NCI-H748 (cell line): ENCODE measurements at regions not wholly inside any gene's neighbourhood (a gene's known extent, or its start where the extent isn't known, plus 50 kb on each side); places are given as distances from the start of the nearest gene placed in this dataset.
"Not testable (repeated sequence)": the region's sequence is repeated elsewhere in the genome, so short reads cannot be mapped to it uniquely, and the experiment has no call there.

Source experiments
- DNase-seq: peaks from one replicate; lab custom pipeline; 2025; ENCODE audit not compliant: unreplicated experiment; lab: John Stamatoyannopoulos, UW

DNA sequence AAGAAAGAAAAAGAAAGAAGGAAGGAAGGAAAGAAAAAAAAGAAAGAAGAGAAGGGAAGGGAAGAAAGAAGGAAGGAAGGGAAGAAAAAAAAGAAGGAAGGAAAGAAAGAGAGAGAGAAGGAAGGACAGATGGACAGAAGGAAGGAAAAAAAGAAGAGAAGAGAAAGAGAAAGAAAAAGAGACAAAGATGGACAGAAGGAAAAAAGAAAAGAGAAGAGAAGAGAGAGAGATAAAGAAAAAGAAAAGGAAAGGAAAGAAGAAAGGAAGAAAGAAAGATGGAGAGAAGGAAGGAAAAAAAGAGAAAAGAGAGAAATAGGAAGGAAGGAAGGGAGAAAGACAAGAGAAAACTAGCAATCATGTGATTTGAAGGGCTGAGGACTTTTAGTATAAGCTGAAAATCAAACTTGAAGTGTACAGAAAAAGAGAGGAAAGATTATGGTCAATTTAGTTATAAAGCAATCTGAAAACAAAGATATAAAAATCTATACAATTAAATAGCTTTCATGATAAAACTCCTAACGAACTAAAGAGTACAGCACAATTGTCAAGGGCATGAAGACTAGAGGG, 115.3 kb downstream of the LTN1 start:
- no peak for DNase-seq

- no peak for DNase-seq
Measured at GRCh38 chr21:28875078-28875477, 117.6 kb downstream of the LTN1 start.

DNA sequence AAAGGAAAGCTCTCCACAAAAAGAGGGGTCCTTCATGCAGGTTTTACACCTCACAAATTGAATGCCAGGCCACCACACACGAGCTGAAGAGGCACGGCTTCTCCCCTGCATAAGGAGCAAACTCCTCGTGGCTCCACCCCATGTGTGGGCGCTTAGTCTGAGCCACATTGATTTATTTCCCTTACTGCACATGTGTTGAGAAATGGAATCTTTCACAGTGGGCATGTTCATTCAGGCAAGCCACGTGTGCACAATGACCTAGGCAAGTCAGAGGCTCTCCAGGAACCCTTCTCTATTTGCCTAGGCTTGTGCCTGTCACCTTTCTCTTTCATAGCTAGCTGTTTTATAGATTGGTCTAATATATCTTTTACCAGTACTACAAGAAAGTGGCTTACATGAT, 120.5 kb downstream of the LTN1 start:
- no peak for DNase-seq

DNA sequence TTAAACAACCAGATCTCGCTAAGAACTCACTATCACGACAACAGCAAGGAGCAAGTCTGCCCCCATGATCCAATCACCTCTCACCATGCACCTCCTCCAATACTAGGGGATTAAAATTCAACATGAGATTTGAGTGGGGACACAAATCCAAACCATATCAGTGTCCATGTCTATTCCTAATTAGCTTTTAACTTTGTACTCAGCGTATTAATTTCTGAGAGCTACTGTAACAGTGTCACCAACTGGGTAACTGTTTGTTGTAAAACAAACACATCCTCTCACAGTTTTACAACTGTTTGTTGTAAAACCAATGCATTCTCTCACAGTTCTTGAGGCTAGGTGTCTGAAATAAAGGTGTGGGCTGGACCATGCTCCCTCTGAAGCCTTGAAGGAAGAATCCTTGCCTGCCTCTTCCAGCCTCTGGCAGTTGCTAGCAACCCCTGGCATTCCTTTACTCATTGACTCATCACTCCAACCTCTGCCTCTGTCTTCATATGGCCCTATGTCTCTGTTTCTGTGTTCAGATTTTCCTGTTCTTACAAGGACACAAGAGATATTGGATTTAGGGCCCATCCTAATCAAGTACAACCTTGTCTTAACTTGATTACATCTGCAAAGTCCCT, 121.2 kb downstream of the LTN1 start:
- no peak for DNase-seq

DNA sequence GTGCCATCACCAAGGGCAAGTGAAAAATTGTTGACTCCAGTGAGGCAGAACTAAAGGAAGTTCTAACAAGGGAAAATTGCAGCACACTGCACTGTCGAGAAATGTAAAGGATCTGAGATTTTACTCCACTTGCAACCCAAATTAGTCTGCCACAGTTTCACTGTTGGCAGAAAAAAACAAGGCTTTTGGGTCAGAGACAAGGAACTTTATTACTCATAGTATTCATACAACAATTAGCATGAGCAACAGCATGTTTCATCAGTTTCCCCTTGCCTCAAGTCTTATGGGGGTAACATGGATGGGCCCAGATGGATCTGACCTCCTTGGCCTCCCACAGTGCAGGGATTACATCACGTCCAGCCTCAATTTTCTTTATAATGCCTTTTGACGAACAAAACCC, 125.3 kb downstream of the LTN1 start:
- DNase-seq, result no peak

GRCh38 chr21:28865488-28866186, 127.0 kb downstream of the LTN1 start:
- DNase-seq, result no peak

DNA sequence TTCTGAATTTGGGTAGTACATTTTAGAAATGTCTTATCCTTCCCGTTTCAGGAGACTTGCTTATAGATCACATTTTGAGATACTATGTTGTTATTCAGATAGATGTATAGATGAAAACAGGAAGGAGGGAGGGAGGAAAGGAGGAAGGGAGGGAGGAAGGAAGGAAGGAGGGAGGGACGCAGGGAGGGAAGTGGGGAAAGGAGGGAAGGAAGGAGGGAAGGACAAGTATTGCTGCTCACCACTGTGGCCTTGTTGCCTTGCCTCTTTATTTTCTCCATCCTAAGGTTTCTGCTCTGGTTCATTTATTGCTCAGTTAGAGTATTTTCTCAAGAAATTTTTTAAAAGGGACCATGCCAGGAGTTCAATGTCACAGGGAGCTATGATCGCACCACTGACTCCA, 134.3 kb downstream of the LTN1 start:
- no peak for DNase-seq

- no peak for DNase-seq
Measured at GRCh38 chr21:28857752-28858151, 134.9 kb downstream of the LTN1 start.

DNA sequence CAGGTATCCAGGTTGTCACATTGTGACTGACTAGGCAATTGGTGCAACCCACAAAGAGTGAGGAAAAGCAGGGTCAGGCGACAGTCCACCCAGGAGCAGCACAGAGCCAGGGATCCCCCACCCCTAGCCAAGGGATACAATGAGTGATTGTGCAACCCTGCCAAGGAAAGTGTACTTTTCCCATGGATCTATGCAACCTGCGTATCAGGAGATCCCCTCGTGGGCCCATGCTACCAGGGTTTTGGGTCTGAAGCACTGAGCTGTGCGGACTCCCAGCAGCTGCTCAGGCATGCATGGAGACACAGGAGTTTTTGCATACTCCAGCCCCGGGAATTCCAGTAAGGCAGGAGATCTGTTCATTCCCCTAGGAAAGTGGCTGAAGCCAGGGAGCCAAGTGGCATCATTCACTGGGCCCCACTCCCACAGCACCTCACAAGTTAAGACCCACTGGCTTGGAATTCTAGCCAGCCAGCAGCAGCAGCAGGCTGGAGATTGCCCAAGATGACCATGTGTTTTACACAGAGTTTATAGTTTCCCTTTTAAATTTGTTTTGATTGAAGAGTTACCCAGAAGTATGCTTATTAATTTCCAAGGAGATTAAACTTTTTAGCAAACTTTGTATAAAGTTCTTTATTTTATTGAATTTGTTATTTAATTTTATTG, 136.0 kb downstream of the LTN1 start:
- DNase-seq, result no peak

GRCh38 chr21:28852706-28853105, 140.0 kb downstream of the LTN1 start:
- no peak for DNase-seq

GRCh38 chr21:28851645-28852044, 141.0 kb downstream of the LTN1 start:
- DNase-seq, result no peak

DNA sequence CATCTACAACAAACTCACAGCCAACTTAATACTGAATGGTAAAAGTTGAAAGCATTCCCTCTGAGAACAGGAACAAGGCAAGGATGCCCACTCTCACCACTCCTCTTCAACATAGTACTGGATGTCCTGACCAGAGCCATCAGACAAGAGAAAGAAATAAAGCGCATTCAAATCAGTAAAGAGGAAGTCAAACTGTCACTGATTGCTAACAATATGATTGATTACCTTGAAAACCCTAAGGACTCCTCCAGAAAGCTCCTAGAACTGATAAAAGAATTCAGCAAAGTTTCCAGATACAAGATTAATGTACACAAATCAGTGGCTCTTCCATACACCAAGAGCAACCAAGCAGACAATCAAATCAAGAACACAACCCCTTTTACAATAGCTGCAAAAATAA, 153.4 kb downstream of the LTN1 start:
- DNase-seq, result not testable (repeated sequence)

- not testable (repeated sequence) for DNase-seq
Measured at GRCh38 chr21:28837426-28837825, 155.3 kb downstream of the LTN1 start.

DNA sequence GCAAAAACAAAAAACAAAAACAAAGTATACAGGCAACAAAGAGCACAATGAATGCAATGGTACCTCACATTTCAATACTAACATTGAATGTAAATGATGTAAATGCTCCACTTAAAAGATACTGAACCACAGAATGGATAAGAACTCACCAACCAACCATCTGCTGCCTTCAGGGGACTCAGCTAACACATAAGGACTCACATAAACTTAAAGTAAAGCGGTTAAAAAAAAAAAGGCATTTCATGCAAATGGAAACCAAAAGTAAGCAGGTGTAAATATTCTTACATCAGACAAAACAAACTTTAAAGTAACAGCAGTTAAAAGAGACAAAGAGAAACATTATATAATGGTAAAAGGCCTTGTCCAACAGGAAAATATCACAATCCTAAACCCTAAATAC, 156.1 kb downstream of the LTN1 start:
- DNase-seq, result not testable (repeated sequence)

DNA sequence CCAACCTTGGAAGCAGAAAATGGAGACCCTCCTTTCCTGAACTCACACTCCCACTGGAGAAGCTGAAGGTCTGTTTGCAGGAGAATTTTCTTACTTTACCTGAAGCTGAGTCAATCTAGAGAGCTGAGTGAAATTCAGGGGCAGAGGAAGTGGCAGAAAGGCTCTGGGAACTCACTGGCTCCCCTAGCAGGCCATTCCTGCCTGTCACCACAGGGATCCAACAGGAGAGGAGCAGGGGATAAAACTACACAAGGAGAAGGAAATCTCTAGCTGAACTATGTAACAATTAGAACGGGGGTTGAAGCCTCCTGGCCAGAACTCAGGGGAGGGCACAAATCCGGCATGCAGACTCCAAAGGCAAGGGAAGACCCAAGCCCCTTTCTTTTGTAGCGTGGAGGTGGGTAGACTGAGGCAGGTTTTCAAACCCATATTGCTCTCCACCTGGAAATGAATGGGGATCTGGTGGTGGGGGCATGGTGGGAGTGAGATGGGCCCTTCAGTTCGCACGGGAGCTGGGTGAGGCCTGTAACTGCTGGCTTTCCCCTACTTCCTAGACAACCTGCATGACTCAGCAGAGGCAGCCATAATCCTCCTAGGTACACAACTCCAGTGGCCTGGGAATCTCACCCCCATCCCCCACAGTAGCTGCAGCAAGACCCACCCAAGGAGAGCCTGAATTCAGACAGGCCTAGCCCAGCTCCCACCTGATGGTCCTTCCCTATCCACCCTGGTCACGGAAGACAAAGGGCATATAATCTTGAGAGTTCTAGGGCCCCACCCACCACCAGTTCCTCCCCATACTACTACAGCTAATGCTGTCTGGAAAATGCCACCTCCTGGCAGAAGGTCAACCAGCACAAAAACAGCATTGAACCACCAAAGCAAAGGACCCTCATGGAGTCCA, 158.1 kb downstream of the LTN1 start:
- DNase-seq, result no peak

- no peak for DNase-seq
Measured at GRCh38 chr21:28833609-28834008, 159.1 kb downstream of the LTN1 start.

GRCh38 chr21:28833182-28833581, 159.5 kb downstream of the LTN1 start:
- no peak for DNase-seq

DNA sequence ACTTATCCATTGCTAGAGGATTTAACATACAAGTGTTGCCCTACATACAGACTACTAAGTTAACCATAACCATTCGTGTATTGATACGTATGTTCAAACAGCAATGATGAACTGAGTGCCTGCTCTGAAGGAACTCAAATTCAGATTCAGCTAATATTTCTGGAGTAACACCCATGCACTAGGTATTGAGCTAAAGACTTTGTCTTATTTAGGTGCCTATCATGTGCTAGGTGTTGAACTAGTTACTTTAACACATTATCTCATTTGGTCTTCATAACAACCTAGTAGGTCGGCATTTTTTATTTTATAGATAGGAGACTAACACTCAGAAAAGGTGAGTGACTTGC, 160.0 kb downstream of the LTN1 start:
- DNase-seq, result no peak

DNA sequence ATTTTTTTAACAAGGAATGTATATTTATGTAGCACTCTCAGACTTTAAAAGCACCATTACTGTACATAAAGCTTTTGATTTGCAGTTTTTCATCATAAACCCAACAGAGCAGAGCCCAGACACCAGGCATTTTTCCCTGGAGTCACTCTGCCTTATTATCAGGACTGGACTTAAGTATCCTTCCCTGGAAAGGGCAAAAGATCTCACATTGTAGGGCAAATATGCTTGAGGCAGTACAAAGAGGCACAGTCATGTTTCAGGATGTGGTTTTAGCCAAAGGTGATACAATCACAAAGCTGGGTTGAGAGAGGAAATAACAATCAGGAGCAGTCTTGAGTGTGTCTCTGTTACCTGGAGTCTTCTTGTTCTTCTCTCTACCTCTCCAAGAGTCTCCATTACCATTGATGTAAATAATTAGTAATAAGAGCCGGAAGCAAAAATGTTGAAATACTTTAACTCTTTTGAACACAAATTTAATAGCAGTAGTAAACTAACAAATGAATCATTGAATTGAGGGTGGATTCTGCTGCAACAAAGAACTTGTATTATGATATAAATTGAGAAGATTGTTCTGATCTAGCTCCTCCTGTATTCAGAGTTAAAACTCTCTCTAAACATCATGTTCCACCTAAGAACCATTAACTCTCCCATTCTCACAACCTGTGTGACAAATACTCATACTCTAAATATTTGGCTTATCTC, 160.5 kb downstream of the LTN1 start:
- no peak for DNase-seq

DNA sequence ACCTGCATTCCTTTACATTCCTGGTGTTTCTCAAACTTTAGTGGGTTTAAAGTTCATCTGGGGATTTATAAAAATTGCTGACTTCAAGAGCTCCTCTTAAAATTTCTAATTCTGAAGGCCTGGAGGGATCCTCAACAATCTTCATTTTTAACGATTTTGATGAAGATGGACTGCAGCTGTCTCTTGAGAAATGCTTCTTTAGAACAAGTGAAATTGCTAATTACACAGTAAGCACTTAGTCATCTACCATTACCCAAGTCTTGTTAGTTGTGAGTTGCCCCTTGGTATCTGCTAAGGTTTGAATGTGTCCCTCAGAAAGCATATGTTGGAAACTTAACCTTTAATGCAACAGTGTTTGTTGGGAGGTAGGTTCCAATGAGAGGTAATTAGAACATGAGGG, 163.7 kb downstream of the LTN1 start:
- no peak for DNase-seq

GRCh38 chr21:28828021-28828420, 164.7 kb downstream of the LTN1 start:
- DNase-seq, result no peak
